Smooth muscle cell (in vitro differentiated cells): ENCODE measurements at regions not wholly inside any gene's neighbourhood (a gene's known extent, or its start where the extent isn't known, plus 50 kb on each side); places are given as distances from the start of the nearest gene placed in this dataset.

Experiments used
- DNase-seq: peaks from one replicate; lab custom pipeline; 2025; ENCODE audit not compliant: unreplicated experiment; lab: John Stamatoyannopoulos, UW
- H2AFZ ChIP-seq: fragments of 200-600 bp; sonication (generic); 2 replicates; pipeline ENCODE4 v1.6.0; 2016; ENCODE audit warnings: antibody characterized with exemption, low read depth, mild to moderate bottlenecking
- H3F3A ChIP-seq: fragments of 200-600 bp; sonication (generic); 2 replicates; pipeline ENCODE4 v1.6.0; 2017; ENCODE audit warnings: antibody characterized with exemption, low read depth
- H3K27ac ChIP-seq: fragments of 200-600 bp; sonication (generic); 2 replicates; pipeline ENCODE4 v1.5.1; 2016; ENCODE audit warnings: low read depth, mild to moderate bottlenecking
- H3K27me3 ChIP-seq: fragments of 200-600 bp; sonication (generic); 2 replicates; pipeline ENCODE4 v1.6.1; 2016; ENCODE audit warnings: low read depth, mild to moderate bottlenecking
- H3K36me3 ChIP-seq: fragments of 200-600 bp; sonication (generic); 2 replicates; pipeline ENCODE4 v1.5.1; 2016; ENCODE audit warnings: low read depth
- H3K4me1 ChIP-seq: fragments of 200-600 bp; sonication (generic); 2 replicates; pipeline ENCODE4 v1.5.1; 2016; ENCODE audit warnings: low read depth
- H3K4me2 ChIP-seq: fragments of 200-600 bp; sonication (generic); 2 replicates; pipeline ENCODE4 v1.6.0; 2016; ENCODE audit warnings: mild to moderate bottlenecking
- H3K4me3 ChIP-seq: fragments of 200-600 bp; sonication (generic); 2 replicates; pipeline ENCODE4 v1.5.1; 2016; ENCODE audit warnings: mild to moderate bottlenecking
- H3K79me2 ChIP-seq: fragments of 200-600 bp; sonication (generic); 2 replicates; pipeline ENCODE4 v1.6.0; 2016; ENCODE audit warnings: low read depth, mild to moderate bottlenecking
- H3K9ac ChIP-seq: fragments of 200-600 bp; sonication (generic); 2 replicates; pipeline ENCODE4 v1.6.0; 2016; ENCODE audit warnings: low read depth
- H3K9me3 ChIP-seq: fragments of 200-600 bp; sonication (generic); replicated peaks from 2 replicates; pipeline ENCODE4 v1.5.1; 2016; ENCODE audit warnings: low read depth
- H4K20me1 ChIP-seq: fragments of 200-600 bp; sonication (generic); 2 replicates; pipeline ENCODE4 v1.6.0; 2016; ENCODE audit warnings: low read depth
- WGBS: methylation state at CpG from one replicate; pipeline ENCODE4 v1.1.7; 2016; ENCODE audit warnings: low lambda C conversion rate; 5-methylcytosine and 5-hydroxymethylcytosine counted together
- TF ChIP-seq, protein P1 (sequence below): fragments of 200-600 bp; sonication (generic); IDR thresholded peaks from 2 replicates; pipeline ENCODE4 v1.5.1; 2017; ENCODE audit warnings: borderline replicate concordance, mild to moderate bottlenecking, antibody characterized with exemption; ENCODE audit not compliant: insufficient read depth, poor library complexity, severe bottlenecking

DNA sequence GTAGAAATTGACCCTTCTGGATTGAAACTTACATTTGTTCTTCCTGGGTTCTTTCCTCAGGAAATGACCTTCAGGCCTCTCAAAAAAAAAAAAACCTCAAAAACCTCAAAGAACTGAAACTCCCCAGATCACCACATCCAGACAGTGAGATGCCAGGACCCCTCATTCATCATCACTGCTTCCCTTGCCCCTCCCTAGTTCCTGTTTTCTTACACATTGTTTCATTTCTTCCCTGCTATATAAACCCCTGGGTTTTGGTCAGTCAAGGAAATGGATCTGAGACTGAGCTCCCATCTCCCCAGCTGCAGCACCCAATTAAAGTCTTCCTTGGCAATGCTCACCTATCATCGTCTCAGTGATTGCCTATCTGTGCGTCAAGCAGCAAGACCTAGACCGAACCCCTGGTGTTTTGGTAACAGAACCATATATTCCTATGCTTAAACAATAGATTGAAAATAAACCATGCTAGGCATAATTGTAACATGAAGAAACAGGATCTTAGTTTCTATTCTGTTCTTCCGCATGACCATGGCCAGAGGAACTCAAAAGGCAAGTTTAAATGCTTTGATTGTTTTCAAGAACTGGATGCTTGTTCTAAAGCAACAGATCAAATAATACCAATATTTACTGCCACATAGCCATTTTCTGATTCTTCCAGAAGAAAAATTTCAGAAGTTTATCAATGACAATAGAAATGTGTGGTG lies 108.0 kb upstream of the MAX start:
- Histone ChIP-seq H3K79me2 (no peaks in the 10 kb centered on the region), H3K4me2 (no peak overlapping the region), H3K9ac (no peak overlapping the region), H3K27me3 (no peaks in the 10 kb centered on the region), H2AFZ (no peak overlapping the region), H3K27ac (peak overlapping the region; percentile 79), H4K20me1 (no peaks in the 10 kb centered on the region), H3K9me3 (no peaks in the 10 kb centered on the region), H3F3A (peaks cover 3% of the 10 kb centered on the region), H3K4me3 (no peak overlapping the region), H3K36me3 (no peaks in the 10 kb centered on the region), H3K4me1 (peaks cover 7% of the 10 kb centered on the region)
- DNase-seq, result no peak
- TF ChIP-seq, protein P1, sequence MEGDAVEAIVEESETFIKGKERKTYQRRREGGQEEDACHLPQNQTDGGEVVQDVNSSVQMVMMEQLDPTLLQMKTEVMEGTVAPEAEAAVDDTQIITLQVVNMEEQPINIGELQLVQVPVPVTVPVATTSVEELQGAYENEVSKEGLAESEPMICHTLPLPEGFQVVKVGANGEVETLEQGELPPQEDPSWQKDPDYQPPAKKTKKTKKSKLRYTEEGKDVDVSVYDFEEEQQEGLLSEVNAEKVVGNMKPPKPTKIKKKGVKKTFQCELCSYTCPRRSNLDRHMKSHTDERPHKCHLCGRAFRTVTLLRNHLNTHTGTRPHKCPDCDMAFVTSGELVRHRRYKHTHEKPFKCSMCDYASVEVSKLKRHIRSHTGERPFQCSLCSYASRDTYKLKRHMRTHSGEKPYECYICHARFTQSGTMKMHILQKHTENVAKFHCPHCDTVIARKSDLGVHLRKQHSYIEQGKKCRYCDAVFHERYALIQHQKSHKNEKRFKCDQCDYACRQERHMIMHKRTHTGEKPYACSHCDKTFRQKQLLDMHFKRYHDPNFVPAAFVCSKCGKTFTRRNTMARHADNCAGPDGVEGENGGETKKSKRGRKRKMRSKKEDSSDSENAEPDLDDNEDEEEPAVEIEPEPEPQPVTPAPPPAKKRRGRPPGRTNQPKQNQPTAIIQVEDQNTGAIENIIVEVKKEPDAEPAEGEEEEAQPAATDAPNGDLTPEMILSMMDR, result no peak
- WGBS, result 87% methylated on average over 4 of the region's 4 CpGs

GRCh38 chr14:65210822-65211182 lies 108.5 kb upstream of the MAX start:
- Histone ChIP-seq H3K79me2 (no peaks in the 10 kb centered on the region), H3K4me1 (peaks cover 7% of the 10 kb centered on the region), H2AFZ (no peak overlapping the region), H3K36me3 (no peaks in the 10 kb centered on the region), H4K20me1 (no peaks in the 10 kb centered on the region), H3K9me3 (no peaks in the 10 kb centered on the region), H3K4me2 (peak overlapping the region; percentile 70), H3K27ac (peak overlapping the region; percentile 79), H3K9ac (peak overlapping the region; percentile 38), H3F3A (peaks cover 3% of the 10 kb centered on the region), H3K4me3 (no peak overlapping the region), H3K27me3 (no peaks in the 10 kb centered on the region)
- TF ChIP-seq, protein P1, result no peak
- DNase-seq, result no peak

DNA sequence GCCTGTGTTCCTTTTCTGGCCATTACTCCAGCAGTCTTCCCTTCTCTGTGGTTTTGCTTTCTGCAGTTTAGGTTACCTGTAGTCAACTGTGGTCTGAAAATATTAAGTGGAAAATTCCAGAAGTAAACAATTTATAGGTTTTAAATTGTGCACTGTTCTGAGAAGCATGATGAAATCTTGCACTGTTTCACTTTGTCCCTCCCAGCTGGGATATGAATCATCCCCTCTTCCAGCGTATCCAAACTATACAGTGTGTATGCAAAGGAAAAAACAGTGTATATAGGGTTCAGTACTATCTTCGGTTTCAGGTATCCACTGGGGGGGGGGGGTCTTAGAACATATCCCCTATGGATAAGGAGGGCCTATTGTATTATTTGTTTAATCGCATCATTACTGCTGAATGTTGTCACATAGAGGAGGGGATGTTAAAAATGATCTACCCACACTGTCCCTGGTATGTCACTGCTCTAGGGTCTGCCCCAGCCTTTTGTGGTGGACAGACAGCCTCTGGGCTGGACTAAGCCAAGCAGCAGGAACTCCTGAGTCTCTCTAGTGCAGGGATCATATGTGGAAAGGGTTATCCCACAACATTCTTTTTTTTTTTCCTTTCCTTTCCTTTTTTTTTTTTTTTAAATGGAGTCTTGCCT lies 109.1 kb upstream of the MAX start:
- Histone ChIP-seq H3K9ac (peak overlapping the region; percentile 38), H3K4me3 (no peak overlapping the region), H2AFZ (no peak overlapping the region), H3K27me3 (no peaks in the 10 kb centered on the region), H4K20me1 (no peaks in the 10 kb centered on the region), H3K9me3 (no peaks in the 10 kb centered on the region), H3K4me2 (peak overlapping the region; percentile 70), H3K79me2 (no peaks in the 10 kb centered on the region), H3K36me3 (no peaks in the 10 kb centered on the region), H3K27ac (peak overlapping the region; percentile 79), H3F3A (peaks cover 3% of the 10 kb centered on the region), H3K4me1 (peaks cover 7% of the 10 kb centered on the region)
- DNase-seq, result no peak
- TF ChIP-seq, protein P1, result no peak
- WGBS, result 50% methylated on average over 3 of the region's 3 CpGs

GRCh38 chr14:65213316-65213715 lies 111.0 kb upstream of the MAX start:
- Histone ChIP-seq H3K4me2 (no peak overlapping the region), H3K79me2 (no peaks in the 10 kb centered on the region), H3K27ac (no peak overlapping the region), H3K9ac (no peak overlapping the region), H3K36me3 (no peaks in the 10 kb centered on the region), H3K4me1 (peaks cover 7% of the 10 kb centered on the region), H3K9me3 (no peaks in the 10 kb centered on the region), H4K20me1 (no peaks in the 10 kb centered on the region), H3K4me3 (no peak overlapping the region), H3F3A (peaks cover 3% of the 10 kb centered on the region), H3K27me3 (no peaks in the 10 kb centered on the region), H2AFZ (no peak overlapping the region)
- DNase-seq, result no peak
- TF ChIP-seq, protein P1, result no peak
